ENCODE measurements at regions not wholly inside any gene's neighbourhood (a gene's known extent, or its start where the extent isn't known, plus 50 kb on each side); places are given as distances from the start of the nearest gene placed in this dataset.

- no peak for TF ChIP-seq CTCF (IDR thresholded peaks at IDR 0.05; ENCODE audit: insufficient read depth, low read length)
- no peak for TF ChIP-seq POLR2AphosphoS5 (IDR thresholded peaks at IDR 0.05; ENCODE audit: low read depth)
- TF ChIP-seq REST (IDR thresholded peaks at IDR 0.05; ENCODE audit: insufficient replicate concordance, low read depth) = no peak
These were observed 75.7 kb upstream of the SNX2 start for GRCh38 chr5:122699201-122699600.
